A673 (cell line): ENCODE measurements at regions not wholly inside any gene's neighbourhood (a gene's known extent, or its start where the extent isn't known, plus 50 kb on each side); places are given as distances from the start of the nearest gene placed in this dataset.
"Not testable (repeated sequence)": the region's sequence is repeated elsewhere in the genome, so short reads cannot be mapped to it uniquely, and the experiment has no call there.

ENCODE experiments used
- BruUV-seq: library from RNA; stranded (reverse); fragments of 400-500 nt; replicated peaks from 2 replicates; lab custom pipeline; 2021; lab: Mats Ljungman, UMichigan
- CTCF ChIA-PET: fragments of 300-600 bp; sonication (Branson Sonifier 250); formaldehyde crosslinking; loops from one replicate; lab custom pipeline; 2022; ENCODE audit warnings: antibody characterized with exemption; lab: Charles Lee
- POLR2A ChIA-PET: fragments of 300-600 bp; sonication (Branson Sonifier 250); formaldehyde crosslinking; loops from one replicate; lab custom pipeline; 2022; ENCODE audit warnings: antibody characterized with exemption; ENCODE audit not compliant: low non-redundant PET; lab: Charles Lee
- DNase-seq: peaks from one replicate; pipeline ENCODE4 v3.0.0-alpha.2; 2015; ENCODE audit warnings: low spot score
- H3K27ac ChIP-seq: fragments of 200-600 bp; sonication (generic); 2 replicates; pipeline ENCODE4 v1.5.1; 2016; ENCODE audit warnings: mixed run types, low read depth, mild to moderate bottlenecking, mixed read lengths, antibody characterized with exemption, low read length; ENCODE audit not compliant: poor library complexity, severe bottlenecking
- H3K27me3 ChIP-seq: fragments of 200-600 bp; sonication (generic); replicated peaks from 2 replicates; pipeline ENCODE4 v1.6.1; 2017; ENCODE audit warnings: mixed run types, low read depth, mild to moderate bottlenecking, mixed read lengths, antibody characterized with exemption, low read length; ENCODE audit not compliant: insufficient read depth, poor library complexity
- H3K36me3 ChIP-seq: fragments of 200-600 bp; sonication (generic); 2 replicates; pipeline ENCODE4 v1.6.1; 2016; ENCODE audit warnings: mixed run types, mild to moderate bottlenecking, mixed read lengths, antibody characterized with exemption, low read length; ENCODE audit not compliant: insufficient read depth, poor library complexity, severe bottlenecking
- H3K4me1 ChIP-seq: fragments of 200-600 bp; sonication (generic); 2 replicates; pipeline ENCODE4 v1.6.1; 2017; ENCODE audit warnings: mixed run types, mild to moderate bottlenecking, mixed read lengths, antibody characterized with exemption, low read length; ENCODE audit not compliant: insufficient read depth, poor library complexity, severe bottlenecking
- H3K4me3 ChIP-seq: fragments of 200-600 bp; sonication (generic); 2 replicates; pipeline ENCODE4 v1.5.1; 2016; ENCODE audit warnings: low read depth, mixed run types, mild to moderate bottlenecking, mixed read lengths, low read length; ENCODE audit not compliant: poor library complexity, severe bottlenecking
- H3K9me3 ChIP-seq: fragments of 200-600 bp; sonication (generic); 2 replicates; pipeline ENCODE4 v1.6.1; 2016; ENCODE audit warnings: mixed run types, low read depth, mild to moderate bottlenecking, mixed read lengths, antibody characterized with exemption, low read length; ENCODE audit not compliant: poor library complexity, severe bottlenecking
- CTCF ChIP-seq: fragments of 300-800, 200-600 bp; sonication (generic); conservative IDR thresholded peaks from 2 replicates; pipeline ENCODE4 v1.5.1; 2017; ENCODE audit warnings: low read depth, mild to moderate bottlenecking, antibody characterized with exemption, low read length, moderate library complexity, mixed read lengths
- EZH2 ChIP-seq: fragments of 200-600 bp; sonication (generic); IDR thresholded peaks from 2 replicates; pipeline ENCODE4 v1.6.1; 2017; ENCODE audit warnings: borderline replicate concordance, low read depth, mild to moderate bottlenecking, mixed read lengths, antibody characterized with exemption, low read length; ENCODE audit not compliant: poor library complexity, severe bottlenecking
- intact Hi-C: fragments of 100-400 bp; cut with micrococcal nuclease; formaldehyde crosslinking; loops from one replicate; pipeline ENCODE4 v1.10.0; 2022; ENCODE audit not compliant: unreplicated experiment

GRCh38 chr18:34514957-34515356 lies 195.1 kb upstream of the DTNA start:
- no peak overlapping the region for H3K27ac ChIP-seq
- TF ChIP-seq CTCF (no peak), EZH2 (no peak)
- no peaks in the 10 kb centered on the region for H3K9me3 ChIP-seq
- H3K4me1 ChIP-seq: no peaks in the 10 kb centered on the region
- H3K36me3 ChIP-seq: no peaks in the 10 kb centered on the region
- ChIA-PET POLR2A (no interaction called here), CTCF (no interaction called here)
- no peak overlapping the region for H3K4me3 ChIP-seq
- H3K27me3 ChIP-seq: no peaks in the 10 kb centered on the region
- no peak for DNase-seq
- intact Hi-C loops: no loop called here
- no TSS peak for BruUV-seq

- BruUV-seq, H3K4me3 ChIP-seq, POLR2A ChIA-PET, H3K9me3 ChIP-seq, H3K4me1 ChIP-seq, H3K36me3 ChIP-seq, H3K27ac ChIP-seq, H3K27me3 ChIP-seq, intact Hi-C loops, DNase-seq, CTCF ChIA-PET: not testable (repeated sequence)
Observed at GRCh38 chr18:34516355-34516754, 193.7 kb upstream of the DTNA start.

GRCh38 chr18:34516996-34517395 lies 193.1 kb upstream of the DTNA start:
- POLR2A ChIA-PET: not testable (repeated sequence)

GRCh38 chr18:34521040-34521439 lies 189.1 kb upstream of the DTNA start:
- Histone ChIP-seq H3K27me3 (peaks cover 20% of the 10 kb centered on the region), H3K27ac (no peak overlapping the region), H3K4me3 (no peak overlapping the region), H3K36me3 (no peaks in the 10 kb centered on the region), H3K9me3 (no peaks in the 10 kb centered on the region), H3K4me1 (no peaks in the 10 kb centered on the region)
- intact Hi-C loops: no loop called here
- TF ChIP-seq CTCF (no peak), EZH2 (no peak)
- BruUV-seq: no TSS peak
- POLR2A ChIA-PET: no interaction called here
- no peak for DNase-seq
- CTCF ChIA-PET: no interaction called here

More at GRCh38 chr18:34516996-34517395, 193.1 kb upstream of the DTNA start:
- intact Hi-C loops, CTCF ChIA-PET, H3K27ac ChIP-seq, H3K9me3 ChIP-seq, H3K4me1 ChIP-seq, H3K4me3 ChIP-seq, BruUV-seq, H3K27me3 ChIP-seq, DNase-seq, H3K36me3 ChIP-seq: not testable (repeated sequence)
